CD4-positive, alpha-beta T cell treated with Interleukin-4 for 4 hours (primary cell): ENCODE measurements at regions not wholly inside any gene's neighbourhood (a gene's known extent, or its start where the extent isn't known, plus 50 kb on each side); places are given as distances from the start of the nearest gene placed in this dataset.
A peak's percentile ranks its signal among the peaks of the same experiment; 100 is the strongest.
"Not testable (repeated sequence)": the region's sequence is repeated elsewhere in the genome, so short reads cannot be mapped to it uniquely, and the experiment has no call there.

ENCODE experiments used
- DNase-seq: peaks from one replicate; pipeline ENCODE4 v3.0.0-alpha.2; 2020

DNA sequence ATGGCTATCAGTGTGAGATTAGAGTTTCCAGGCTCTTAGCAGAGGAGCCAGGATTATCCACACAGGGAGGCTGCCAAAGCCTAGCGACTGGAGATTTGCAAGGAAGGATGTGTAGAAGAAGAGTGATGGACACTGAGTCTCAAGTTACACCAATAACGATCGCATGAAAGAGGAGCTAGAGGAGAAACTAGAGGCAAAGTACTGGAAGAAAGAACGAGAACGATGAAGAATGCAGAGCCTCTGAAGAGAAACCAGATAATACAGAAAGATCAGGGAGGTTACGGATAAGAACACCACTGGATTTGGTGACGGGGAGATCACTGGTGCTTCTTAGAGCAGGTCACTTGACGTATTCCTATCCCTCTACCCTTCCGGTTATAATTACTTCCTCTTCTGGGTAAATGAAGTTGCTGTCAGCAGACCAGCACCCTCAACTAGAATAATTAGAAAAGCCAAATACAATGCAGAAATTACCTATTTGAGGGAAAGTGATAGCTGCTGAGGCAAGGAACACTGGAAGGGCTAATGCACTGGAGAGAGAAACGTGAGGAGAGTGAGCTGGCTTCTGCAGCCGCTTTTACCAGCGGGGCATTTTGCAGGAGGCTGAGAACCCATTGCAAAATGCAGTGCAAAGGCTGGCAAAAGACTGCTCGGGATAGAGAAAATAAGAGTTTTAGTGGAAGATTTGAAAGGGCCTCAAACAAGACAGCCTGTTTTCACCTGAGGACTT lies 93.1 kb upstream of the HIF1A start:
- no peak for DNase-seq

DNA sequence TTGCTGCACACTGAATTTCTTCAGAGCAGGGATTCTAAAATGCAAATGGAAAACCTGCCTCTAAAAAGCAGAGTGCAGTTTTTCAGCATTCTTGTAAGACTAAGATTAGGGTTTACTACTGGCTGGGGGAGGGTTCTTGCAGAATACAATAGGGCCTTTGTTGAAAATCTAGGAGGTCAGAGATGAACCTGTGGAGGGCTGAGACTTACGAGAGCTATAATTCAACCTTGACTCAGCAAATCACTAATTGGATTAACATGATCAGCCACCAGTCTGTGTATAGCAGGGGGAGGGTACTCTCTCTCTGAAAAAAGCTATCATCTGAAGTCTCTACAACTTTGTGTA lies 92.6 kb upstream of the HIF1A start:
- DNase-seq, result no peak

- DNase-seq, result peak; percentile 9
Observed at GRCh38 chr14:61603736-61604135, 91.6 kb upstream of the HIF1A start.

GRCh38 chr14:61607570-61608244 lies 87.6 kb upstream of the HIF1A start:
- DNase-seq, result no peak

GRCh38 chr14:61608245-61609165 lies 86.8 kb upstream of the HIF1A start:
- DNase-seq, result no peak

GRCh38 chr14:61609191-61609843 lies 86.0 kb upstream of the HIF1A start:
- DNase-seq, result no peak

DNA sequence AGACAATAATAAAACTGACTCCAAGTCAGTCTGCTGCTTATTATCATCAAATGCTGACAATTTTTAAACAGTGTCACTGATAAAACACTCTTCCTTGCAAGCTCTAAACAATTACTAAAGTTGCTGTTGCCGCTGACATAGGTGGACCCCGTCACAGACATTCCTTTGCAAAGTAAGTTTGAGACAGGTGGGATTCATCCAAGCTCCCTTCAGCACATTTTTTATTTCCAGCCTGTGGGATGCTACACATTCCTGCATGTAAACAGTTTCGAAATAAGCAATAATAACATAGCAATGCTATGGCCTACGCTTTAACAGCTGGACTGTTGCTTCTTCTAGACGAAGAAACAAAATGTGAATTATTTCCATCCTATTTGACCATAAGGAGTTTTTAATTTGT lies 85.4 kb upstream of the HIF1A start:
- no peak for DNase-seq

DNA sequence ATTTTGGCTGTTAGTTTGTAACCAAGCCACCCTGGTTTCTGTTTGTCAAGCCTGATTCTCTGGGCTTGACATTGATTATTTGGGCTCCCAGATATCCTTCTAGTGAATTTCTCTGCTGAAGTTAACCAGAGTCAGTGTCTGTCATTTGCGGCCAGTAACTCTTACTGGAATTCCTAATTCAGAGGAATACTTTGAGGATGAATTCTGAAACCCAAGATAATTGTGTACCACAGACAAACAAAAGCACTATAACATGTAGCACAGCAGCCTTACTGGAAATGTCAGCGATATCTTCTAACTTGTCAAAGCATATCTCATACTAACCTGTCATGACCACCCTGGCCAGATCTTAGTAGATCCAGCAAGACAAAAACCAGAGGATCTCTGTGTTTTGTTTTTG lies 84.4 kb upstream of the HIF1A start:
- no peak for DNase-seq

DNA sequence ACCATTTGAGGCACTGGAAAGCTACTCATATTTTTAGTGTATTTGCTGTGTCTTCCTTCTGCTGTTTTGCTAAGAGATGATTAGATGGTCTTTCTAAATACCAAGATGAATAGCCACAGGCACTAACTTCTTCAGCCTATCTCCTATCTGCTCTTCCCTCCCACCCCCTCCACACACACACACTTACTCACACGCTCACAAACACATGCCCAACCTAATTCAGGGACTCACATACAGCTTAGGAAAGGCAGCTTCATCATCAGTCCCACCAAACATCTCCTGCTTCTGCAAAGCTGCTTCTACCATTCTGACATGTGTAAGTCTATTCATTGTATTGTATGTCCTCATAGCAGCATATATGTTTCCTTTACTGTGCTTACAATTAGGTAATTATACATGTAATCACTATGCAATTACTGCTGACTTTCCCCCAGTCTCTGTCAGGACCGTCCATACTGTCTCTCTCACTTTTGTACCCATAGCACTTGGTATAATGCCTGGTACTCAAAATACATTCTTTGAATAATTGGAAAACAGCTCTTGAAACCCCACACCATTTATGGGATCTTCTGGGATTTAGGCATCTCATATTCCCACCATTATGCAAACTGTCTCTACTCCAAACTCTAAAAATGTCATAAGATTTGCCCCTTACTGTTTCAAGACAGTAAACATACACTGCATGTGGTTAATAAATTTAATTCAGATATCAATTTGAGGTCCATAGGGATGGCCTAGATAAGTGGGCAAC lies 83.3 kb upstream of the HIF1A start:
- no peak for DNase-seq

DNA sequence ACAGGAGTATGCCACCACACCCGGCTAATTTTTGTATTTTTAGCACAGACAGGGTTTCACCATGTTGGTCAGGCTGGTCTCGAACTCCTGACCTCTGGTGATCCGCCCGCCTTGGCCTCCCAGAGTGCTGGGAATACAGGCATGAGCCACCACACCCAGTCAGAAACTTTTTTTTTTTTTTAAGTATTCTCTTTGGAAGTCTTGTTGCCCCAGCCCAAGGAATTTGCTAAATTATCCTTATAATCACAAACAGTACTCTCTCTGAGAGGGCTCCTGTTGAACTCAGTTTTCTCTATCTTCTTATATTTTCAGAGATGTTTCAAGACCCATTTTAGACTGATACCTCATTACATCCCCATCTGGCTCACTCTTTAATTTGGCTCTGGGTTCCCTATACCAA lies 82.3 kb upstream of the HIF1A start:
- DNase-seq, result not testable (repeated sequence)

DNA sequence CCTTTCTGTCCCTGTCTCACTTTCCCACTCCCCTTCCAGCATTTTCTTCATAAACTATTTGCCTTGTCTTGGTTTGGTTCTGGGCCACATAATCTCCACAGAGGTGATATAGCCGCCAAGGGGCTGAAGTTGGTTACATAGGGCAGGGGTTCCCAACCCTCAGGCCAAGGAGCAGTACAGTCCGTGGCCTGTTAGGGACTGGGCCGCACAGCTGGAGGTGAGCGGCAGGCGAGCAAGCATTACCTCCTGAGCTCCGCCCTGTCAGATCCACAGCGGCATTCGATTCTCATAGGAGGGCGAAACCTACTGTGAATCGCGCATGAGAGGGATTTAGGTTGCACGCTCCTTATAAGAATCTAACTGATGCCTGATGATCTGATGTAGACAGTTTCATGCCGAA lies 80.6 kb upstream of the HIF1A start:
- no peak for DNase-seq

- no peak for DNase-seq
Observed at GRCh38 chr14:61615743-61616523, 79.4 kb upstream of the HIF1A start.

DNA sequence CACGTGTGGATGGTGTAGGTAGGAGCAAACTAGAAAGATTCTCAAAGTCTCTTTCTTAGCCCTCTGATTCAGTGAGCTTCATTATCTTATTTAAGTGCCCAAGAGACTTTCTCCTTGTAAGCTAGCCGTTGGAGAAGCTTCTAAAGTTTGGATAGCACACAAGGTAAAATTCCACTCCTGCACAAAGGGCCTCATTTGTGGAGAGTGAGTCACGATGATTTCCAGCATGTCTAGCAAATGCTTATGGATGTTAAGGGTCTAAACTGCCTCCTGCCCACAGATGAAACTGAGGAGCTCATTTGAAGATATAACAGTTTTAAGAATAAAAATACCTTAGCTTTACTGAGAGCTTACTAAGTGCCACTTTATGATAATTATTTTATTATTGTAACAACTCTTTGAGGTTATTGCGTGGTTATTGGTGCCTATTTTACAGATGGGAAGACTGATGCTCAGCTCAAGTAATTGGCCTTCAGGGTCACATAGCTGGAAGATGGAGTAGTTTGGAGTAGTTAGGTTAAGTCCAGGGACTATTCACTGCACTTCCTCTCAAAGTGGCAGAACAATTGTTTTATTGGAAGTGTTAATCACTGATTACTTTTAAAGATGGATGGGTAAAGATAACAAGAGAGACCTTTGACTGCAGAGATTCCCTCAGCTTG lies 78.7 kb upstream of the HIF1A start:
- DNase-seq, result no peak

DNA sequence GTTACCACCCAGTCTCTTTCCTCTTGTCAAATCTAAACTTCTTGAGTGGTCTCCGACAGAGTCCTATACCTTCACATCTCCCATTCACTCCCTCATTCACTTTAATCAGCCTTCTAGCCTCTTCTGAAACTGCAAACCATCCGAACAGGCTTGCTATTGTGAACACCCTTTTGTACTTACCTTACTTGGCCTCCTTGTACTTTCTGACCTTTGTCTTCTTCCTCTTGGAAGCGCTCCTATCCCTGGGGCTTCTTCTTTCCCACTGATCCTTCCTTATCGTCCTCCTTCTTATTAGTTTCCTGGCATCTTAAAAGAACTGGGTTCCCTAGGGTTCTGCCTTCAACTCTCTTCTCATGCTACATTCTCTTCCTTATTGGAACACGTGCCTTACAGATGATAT lies 76.9 kb upstream of the HIF1A start:
- no peak for DNase-seq

- no peak for DNase-seq
Observed at GRCh38 chr14:61619494-61619893, 75.8 kb upstream of the HIF1A start.

- DNase-seq, result no peak
Observed at GRCh38 chr14:61620130-61620946, 75.0 kb upstream of the HIF1A start.

GRCh38 chr14:61621444-61621843 lies 73.9 kb upstream of the HIF1A start:
- no peak for DNase-seq

- no peak for DNase-seq
Observed at GRCh38 chr14:61622051-61622450, 73.3 kb upstream of the HIF1A start.

- DNase-seq, result no peak
Observed at GRCh38 chr14:61623927-61624326, 71.4 kb upstream of the HIF1A start.

DNA sequence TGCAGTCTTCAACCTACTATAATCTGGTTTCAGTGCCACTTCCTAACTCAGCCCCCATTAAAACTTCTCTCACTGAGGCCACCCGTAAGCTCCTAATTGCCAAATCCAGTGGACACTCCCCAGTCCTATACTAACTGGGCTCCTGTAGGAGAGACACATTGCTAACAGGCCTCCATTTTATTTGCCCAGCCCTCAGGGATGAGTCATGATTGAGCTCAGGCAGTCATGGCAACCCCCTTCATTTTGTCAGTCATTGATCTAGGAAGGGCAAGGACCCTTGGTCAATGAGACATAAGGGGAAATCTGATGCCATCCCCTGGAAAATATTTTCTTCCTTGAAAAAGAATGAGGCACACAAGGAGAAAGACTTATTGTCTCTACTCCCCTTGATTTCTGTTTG lies 70.1 kb upstream of the HIF1A start:
- DNase-seq, result no peak
